ENCODE measurements at regions not wholly inside any gene's neighbourhood (a gene's known extent, or its start where the extent isn't known, plus 50 kb on each side); places are given as distances from the start of the nearest gene placed in this dataset.

DNA sequence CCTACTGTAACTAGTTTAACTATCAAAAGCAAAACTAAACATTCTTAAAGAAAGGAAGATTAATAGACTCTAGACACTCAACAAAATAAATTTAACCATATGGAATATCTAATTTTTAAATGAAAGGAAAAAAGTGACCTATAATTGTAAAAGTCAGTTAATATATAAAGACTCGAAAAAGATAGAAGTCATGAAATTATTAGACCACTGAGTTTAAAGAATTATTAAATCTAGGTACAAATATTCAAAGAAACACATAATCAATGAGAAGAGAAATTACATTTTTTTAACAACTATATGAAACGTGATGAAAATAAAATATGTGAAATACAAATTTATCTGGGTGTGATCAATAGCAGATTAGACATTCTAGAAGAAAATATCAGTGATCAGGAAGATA is 706.8 kb upstream of the PCDH20 start:
- Histone ChIP-seq H3K4me1 (ENCODE audit: control insufficient read depth in 1 of 2, insufficient read depth in 2 of 2, low read length in 2 of 2) (no peaks in the 10 kb centered on the region), H4K20me1 (ENCODE audit: insufficient read depth) (no peaks in the 10 kb centered on the region), H3K9ac (ENCODE audit: low read length) (no peak overlapping the region), H3K36me3 (ENCODE audit: control insufficient read depth in 1 of 2, insufficient read depth in 2 of 2, low read length in 2 of 2) (no peaks in the 10 kb centered on the region), H3K27ac (ENCODE audit: low read depth, low read length) (no peak overlapping the region), H3K9me3 (ENCODE audit: control insufficient read depth in 1 of 2, insufficient read depth in 1 of 2, low read depth in 1 of 2, low read length in 2 of 2) (no peaks in the 10 kb centered on the region), H3K27me3 (ENCODE audit: insufficient read depth, low read length) (no peaks in the 10 kb centered on the region), H3K4me3 (replicated peaks in 1 of 2; ENCODE audit: low read depth in 1 of 2, low read length in 2 of 2) (no peak overlapping the region), H3K79me2 (ENCODE audit: insufficient read depth, low read length) (no peaks in the 10 kb centered on the region), H2AFZ (ENCODE audit: low read depth, low read length, poor library complexity, severe bottlenecking) (no peak overlapping the region), H3K4me2 (ENCODE audit: low read length) (no peak overlapping the region), H3K9me2 (ENCODE audit: insufficient read depth) (no peaks in the 10 kb centered on the region)
- RAD21 ChIA-PET (ENCODE audit: low non-redundant PET in 1 of 2, low total read pairs in 2 of 2, uncharacterized antibody in 2 of 2, unreplicated experiment in 2 of 2) = no interaction called here
- POLR2A ChIA-PET = no interaction called here
- TF ChIP-seq SIN3A (IDR thresholded peaks at IDR 0.05; ENCODE audit: low read depth) (no peak), EZH2phosphoT487 (IDR thresholded peaks at IDR 0.05; ENCODE audit: borderline replicate concordance) (no peak), JUND (IDR thresholded peaks at IDR 0.05) (no peak), CEBPB (IDR thresholded peaks at IDR 0.05; ENCODE audit: low read depth) (no peak), SP1 (IDR thresholded peaks at IDR 0.05; ENCODE audit: low read depth) (no peak), TCF7L2 (IDR thresholded peaks at IDR 0.05; ENCODE audit: borderline replicate concordance, extremely low read depth, insufficient read depth, insufficient read length) (no peak), POLR2AphosphoS5 (IDR thresholded peaks at IDR 0.05; ENCODE audit: low read depth, low read length) (no peak), CBX3 (IDR thresholded peaks at IDR 0.05; ENCODE audit: low read depth) (no peak), FOSL1 (IDR thresholded peaks at IDR 0.05; ENCODE audit: low read depth) (no peak), YY1 (IDR thresholded peaks at IDR 0.05; ENCODE audit: extremely low read depth, insufficient replicate concordance, low read depth, low read length) (no peak), RAD21 (IDR thresholded peaks at IDR 0.05; ENCODE audit: low read depth) (no peak)
- TF ChIP-seq, protein P1, sequence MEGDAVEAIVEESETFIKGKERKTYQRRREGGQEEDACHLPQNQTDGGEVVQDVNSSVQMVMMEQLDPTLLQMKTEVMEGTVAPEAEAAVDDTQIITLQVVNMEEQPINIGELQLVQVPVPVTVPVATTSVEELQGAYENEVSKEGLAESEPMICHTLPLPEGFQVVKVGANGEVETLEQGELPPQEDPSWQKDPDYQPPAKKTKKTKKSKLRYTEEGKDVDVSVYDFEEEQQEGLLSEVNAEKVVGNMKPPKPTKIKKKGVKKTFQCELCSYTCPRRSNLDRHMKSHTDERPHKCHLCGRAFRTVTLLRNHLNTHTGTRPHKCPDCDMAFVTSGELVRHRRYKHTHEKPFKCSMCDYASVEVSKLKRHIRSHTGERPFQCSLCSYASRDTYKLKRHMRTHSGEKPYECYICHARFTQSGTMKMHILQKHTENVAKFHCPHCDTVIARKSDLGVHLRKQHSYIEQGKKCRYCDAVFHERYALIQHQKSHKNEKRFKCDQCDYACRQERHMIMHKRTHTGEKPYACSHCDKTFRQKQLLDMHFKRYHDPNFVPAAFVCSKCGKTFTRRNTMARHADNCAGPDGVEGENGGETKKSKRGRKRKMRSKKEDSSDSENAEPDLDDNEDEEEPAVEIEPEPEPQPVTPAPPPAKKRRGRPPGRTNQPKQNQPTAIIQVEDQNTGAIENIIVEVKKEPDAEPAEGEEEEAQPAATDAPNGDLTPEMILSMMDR (IDR thresholded peaks at IDR 0.05 in 2 of 3, conservative IDR thresholded peaks at IDR 0.05 in 1 of 3; ENCODE audit: borderline replicate concordance in 1 of 3, insufficient read depth in 1 of 3, low read depth in 2 of 3, low read length in 2 of 3) = no peak
- TF ChIP-seq, protein P2, sequence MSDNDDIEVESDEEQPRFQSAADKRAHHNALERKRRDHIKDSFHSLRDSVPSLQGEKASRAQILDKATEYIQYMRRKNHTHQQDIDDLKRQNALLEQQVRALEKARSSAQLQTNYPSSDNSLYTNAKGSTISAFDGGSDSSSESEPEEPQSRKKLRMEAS (IDR thresholded peaks at IDR 0.05) = no peak
- TF ChIP-seq, protein P3, sequence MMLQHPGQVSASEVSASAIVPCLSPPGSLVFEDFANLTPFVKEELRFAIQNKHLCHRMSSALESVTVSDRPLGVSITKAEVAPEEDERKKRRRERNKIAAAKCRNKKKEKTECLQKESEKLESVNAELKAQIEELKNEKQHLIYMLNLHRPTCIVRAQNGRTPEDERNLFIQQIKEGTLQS (IDR thresholded peaks at IDR 0.05) = no peak
- TF ChIP-seq, protein P4, sequence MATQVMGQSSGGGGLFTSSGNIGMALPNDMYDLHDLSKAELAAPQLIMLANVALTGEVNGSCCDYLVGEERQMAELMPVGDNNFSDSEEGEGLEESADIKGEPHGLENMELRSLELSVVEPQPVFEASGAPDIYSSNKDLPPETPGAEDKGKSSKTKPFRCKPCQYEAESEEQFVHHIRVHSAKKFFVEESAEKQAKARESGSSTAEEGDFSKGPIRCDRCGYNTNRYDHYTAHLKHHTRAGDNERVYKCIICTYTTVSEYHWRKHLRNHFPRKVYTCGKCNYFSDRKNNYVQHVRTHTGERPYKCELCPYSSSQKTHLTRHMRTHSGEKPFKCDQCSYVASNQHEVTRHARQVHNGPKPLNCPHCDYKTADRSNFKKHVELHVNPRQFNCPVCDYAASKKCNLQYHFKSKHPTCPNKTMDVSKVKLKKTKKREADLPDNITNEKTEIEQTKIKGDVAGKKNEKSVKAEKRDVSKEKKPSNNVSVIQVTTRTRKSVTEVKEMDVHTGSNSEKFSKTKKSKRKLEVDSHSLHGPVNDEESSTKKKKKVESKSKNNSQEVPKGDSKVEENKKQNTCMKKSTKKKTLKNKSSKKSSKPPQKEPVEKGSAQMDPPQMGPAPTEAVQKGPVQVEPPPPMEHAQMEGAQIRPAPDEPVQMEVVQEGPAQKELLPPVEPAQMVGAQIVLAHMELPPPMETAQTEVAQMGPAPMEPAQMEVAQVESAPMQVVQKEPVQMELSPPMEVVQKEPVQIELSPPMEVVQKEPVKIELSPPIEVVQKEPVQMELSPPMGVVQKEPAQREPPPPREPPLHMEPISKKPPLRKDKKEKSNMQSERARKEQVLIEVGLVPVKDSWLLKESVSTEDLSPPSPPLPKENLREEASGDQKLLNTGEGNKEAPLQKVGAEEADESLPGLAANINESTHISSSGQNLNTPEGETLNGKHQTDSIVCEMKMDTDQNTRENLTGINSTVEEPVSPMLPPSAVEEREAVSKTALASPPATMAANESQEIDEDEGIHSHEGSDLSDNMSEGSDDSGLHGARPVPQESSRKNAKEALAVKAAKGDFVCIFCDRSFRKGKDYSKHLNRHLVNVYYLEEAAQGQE (IDR thresholded peaks at IDR 0.05; ENCODE audit: low read depth) = no peak
- ATAC-seq (no peak), DNase-seq (ENCODE audit: low read depth, low spot score) (no peak)
- no TSS peak for BruUV-seq (replicated peaks)
- intact Hi-C loops (cut with micrococcal nuclease) = no loop called here
- CTCF ChIA-PET = no interaction called here

Data from HCT116 (cell line).